GM19395 (cell line): ENCODE measurements at regions not wholly inside any gene's neighbourhood (a gene's known extent, or its start where the extent isn't known, plus 50 kb on each side); places are given as distances from the start of the nearest gene placed in this dataset.

Experiments
- ATAC-seq: cut with Tn5 transposase; IDR thresholded peaks from one replicate; pipeline ENCODE4 v1.9.1; 2021; ENCODE audit warnings: mild to moderate bottlenecking, moderate library complexity; ENCODE audit not compliant: unreplicated experiment

DNA sequence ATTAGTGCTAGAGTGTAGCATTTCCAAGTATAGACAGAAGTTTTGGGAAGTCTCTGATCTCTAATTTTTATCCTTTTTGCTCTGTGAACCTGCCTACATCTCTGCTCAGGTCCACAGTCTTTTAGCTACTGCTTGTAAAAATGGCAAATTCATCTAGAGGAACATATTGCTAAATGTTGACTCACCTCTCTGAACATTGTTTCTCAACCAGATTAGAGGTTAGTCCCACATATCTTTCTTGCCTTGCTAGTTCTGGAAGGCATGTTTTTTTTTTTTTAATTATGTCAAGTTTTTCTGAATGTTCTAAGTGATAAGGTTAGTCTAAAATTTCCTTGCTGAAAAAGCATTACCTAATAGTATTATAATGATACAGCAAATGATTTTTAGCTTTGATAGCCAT, 2889.6 kb upstream of the PCDH20 start:
- no peak for ATAC-seq

DNA sequence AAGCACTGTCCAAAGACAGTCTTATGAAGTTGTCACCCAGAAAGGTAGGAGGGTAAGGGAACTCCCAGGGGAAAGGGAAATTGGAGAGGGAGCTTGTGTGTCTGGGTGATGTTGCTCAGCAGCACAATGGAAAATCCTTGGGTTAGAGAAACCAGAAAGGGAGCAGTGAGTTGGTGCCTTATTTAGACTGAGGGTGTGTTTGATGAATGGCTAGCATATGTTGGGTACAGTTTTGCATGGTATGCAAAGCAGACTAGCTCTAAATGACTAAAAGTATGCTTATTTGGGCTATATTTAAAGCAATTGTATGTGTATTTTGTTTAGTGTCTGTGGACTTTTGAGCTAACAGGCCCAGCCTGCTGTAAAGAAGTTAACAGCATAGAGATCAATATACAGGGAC, 2884.6 kb upstream of the PCDH20 start:
- ATAC-seq, result no peak

- ATAC-seq, result no peak
Measured at GRCh38 chr13:64293923-64294322, 2878.3 kb upstream of the PCDH20 start.

GRCh38 chr13:64289702-64290101, 2874.1 kb upstream of the PCDH20 start:
- no peak for ATAC-seq

GRCh38 chr13:64283926-64284325, 2868.3 kb upstream of the PCDH20 start:
- no peak for ATAC-seq

- ATAC-seq, result no peak
Measured at GRCh38 chr13:64278493-64278892, 2862.8 kb upstream of the PCDH20 start.

GRCh38 chr13:64277097-64277496, 2861.4 kb upstream of the PCDH20 start:
- no peak for ATAC-seq

DNA sequence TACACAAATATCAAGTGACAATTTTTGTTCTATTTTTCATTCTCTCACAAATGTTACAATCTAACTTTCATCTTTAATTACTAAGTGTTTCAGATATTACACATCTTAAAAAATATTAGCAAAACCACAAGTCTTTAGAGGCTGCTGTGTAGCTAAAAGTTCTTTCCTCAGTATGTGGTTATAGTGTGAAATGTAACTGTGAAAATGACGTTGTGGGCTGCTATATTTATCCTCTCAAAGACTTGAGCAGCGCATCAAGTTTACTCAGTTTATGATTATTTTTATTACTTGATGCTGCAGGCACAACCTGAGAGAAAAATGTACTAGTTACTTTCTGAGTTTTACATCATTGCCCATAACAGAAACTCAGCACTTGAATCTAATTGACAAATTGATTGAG, 2860.6 kb upstream of the PCDH20 start:
- no peak for ATAC-seq

DNA sequence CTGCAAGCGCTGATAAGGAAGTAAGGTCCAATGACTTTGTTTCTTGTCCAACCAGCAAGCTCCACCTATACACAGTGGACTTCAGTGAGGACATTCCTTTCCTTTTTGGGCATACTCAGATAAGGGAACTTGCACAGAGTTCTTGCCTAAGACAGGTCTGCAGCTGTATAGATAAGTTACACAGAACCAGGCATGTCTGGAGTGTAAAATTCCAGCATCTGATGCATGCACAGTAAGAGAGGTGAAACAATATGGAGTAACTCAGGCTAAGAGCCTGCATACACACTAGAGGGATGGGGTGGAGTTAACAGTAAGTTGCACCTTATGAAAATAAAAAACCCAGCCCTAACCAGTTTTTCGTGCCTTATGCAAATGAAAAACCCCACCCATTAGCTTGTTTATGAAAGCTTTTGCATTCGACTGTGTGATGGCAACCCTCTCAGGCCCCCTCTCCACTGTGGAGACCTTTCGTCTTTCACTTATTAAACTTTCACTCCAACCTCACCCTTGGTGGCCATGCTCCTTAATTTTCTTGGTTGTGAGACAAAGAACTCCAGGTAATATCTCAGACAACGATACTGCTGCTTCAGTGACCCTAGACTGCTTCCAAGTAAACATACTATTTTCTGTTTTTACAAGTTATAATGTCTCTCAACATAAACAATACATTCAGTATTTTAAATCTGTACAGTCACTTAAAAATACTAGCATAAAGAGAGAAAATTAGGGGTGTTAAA, 2859.0 kb upstream of the PCDH20 start:
- ATAC-seq, result no peak

- ATAC-seq, result no peak
Measured at GRCh38 chr13:64273780-64274179, 2858.1 kb upstream of the PCDH20 start.

GRCh38 chr13:64272681-64273080, 2857.0 kb upstream of the PCDH20 start:
- no peak for ATAC-seq

DNA sequence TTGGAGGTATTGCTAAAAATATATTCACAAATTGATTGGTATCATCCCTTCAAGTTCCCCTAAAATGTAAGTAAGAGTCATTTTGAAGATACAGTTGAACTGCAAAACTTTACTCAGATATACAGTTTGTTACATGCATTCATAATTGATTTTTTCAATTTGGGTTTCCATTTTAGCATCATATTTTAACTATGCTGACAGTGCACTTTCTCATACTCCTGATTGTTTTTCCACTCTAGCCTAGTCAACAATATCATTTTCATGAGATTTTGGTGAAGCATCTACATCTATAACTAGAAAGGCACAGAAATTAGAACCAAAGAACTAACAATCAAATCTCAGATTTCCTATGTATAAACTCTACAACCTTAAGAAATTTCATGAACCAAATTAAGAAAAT, 2850.4 kb upstream of the PCDH20 start:
- ATAC-seq, result no peak

GRCh38 chr13:64263285-64263684, 2847.6 kb upstream of the PCDH20 start:
- no peak for ATAC-seq

DNA sequence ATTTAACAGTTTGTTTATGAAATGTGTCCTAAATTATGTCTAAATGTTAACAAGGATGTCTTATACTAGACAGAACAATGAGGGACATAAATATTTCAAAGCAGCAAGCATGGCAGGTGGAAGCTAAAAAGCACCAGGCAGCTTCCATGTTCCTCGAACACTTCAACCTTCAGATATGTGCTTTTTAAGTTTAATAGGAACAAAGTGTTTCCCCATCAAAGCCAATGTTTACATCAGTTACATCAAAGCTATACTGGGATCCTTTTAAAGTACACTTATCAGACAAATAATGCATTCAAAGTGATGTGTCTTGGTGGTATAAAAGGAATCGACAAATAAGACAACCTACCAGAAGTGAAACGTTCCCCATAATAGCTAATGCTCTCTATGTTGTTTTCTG, 2841.1 kb upstream of the PCDH20 start:
- no peak for ATAC-seq

GRCh38 chr13:64255988-64256387, 2840.3 kb upstream of the PCDH20 start:
- ATAC-seq, result no peak

GRCh38 chr13:64248371-64249065, 2832.9 kb upstream of the PCDH20 start:
- no peak for ATAC-seq

- no peak for ATAC-seq
Measured at GRCh38 chr13:64239372-64239771, 2823.7 kb upstream of the PCDH20 start.

DNA sequence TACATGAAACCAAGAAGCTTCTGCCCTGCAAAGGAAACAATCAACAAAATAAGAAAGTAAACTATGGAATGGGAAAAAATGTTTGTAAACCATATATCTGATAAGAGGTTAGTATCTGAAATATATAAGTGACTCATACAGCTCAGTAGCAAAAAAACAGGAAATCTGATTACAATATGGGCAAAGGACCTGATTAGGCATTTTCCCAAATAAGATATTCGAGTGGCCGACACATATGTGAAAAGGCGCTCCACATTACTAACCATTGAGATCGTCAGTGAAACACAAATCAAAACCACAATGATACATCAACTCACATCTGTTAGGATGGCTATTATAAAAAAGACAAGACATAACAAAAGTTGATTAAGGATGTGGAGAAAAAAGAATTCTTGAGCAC, 2818.6 kb upstream of the PCDH20 start:
- ATAC-seq, result no peak

- no peak for ATAC-seq
Measured at GRCh38 chr13:64223016-64223415, 2807.4 kb upstream of the PCDH20 start.

- no peak for ATAC-seq
Measured at GRCh38 chr13:64206430-64207225, 2791.0 kb upstream of the PCDH20 start.

DNA sequence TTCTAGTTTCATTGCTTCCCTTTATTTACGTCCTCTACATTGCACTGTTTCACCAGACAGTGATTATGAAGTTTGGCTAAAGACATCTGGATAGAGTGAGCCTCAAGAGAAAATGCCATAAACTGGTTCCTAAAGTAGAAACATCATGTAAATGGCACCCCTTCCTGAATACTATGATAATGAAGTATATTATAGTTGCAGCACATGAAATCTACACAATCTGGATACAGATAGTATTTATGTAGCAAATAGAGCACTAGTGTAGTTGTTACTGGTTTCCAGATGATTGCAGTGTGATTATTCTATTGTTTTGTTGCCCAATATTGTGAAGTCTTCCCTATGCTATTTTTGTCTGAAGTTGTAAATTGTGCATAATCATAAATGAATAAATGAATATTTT, 2786.9 kb upstream of the PCDH20 start:
- no peak for ATAC-seq

DNA sequence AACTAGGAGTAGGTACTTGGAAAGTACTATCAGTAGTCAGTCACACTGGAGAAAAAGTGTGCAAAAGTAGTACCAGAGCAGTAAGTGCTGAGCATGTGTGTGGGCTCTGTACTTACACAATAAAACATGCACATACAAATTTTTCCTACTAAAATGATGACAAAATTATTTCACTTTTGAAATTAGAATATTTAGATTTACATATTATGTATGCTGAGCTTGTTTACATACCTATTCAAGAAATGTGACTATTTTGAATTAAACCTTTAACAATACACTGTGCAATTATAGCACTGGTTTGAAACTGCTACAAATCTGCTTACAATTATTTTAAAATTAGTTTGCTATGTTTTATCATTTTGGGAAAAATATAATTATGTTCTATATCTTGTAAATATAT, 2781.6 kb upstream of the PCDH20 start:
- ATAC-seq, result no peak
